ENCODE measurements at regions not wholly inside any gene's neighbourhood (a gene's known extent, or its start where the extent isn't known, plus 50 kb on each side); places are given as distances from the start of the nearest gene placed in this dataset.
"Not testable (repeated sequence)": the region's sequence is repeated elsewhere in the genome, so short reads cannot be mapped to it uniquely, and the experiment has no call there.

DNA sequence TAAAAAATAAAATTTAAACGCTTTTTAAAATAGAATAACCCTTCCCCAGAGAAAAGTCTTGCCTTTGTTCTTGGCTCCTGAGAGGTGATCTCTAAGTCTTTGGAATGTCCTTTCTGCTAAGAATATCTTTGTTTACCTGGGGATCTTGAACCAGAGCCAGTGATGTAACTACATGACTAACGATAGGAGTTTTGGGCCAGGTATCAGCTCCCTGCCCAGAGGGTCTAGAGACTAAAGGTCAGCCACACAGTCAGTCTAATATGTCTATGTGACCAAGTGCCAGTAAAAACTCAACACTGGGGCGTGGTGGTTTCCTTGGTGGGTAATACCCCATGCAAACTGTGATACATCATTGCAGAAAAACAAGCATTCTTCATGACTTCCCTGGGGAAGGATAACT, 1351.9 kb upstream of the C9orf72 start:
- ChIA-PET POLR2A (no interaction called here), CTCF (no interaction called here)

DNA sequence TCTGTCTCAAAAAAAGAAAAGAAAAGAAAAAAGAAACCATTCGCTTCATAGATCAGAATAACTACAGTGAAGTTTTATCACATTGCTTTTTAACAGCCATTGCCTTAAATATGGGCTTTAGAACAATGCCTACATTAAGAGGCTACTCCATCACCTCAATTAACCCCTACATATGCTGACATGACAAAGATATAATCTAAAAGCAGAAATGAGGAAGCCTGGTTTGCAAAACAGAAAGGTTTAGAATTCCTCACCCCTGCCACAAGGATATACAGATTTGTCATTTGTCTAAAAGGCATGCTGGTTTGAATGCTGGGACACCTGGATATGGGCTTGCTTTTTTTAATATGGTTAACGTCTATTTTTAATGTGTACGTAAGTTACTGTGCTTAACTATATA, 1353.0 kb upstream of the C9orf72 start:
- ChIA-PET CTCF (no interaction called here), POLR2A (no interaction called here)

DNA sequence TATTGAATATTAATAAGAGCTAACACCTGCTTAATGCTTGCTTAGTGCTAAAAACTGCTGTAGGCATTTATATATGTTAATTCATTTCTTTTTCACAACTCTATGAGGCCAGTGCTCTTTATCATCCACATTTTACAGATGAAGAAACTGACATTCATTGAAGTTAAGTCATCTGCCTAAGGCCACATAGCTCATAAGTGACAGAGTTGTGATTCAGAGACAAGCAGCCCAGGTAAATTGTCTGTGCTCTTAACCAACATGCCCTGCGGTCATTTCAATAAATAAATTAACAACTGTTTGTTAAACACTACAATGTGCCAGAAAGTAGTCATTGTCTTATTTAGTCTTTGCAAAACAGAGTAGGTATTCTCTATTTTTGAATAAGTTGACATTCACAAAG, 1354.4 kb upstream of the C9orf72 start:
- POLR2A ChIA-PET: no interaction called here
- CTCF ChIA-PET: no interaction called here

DNA sequence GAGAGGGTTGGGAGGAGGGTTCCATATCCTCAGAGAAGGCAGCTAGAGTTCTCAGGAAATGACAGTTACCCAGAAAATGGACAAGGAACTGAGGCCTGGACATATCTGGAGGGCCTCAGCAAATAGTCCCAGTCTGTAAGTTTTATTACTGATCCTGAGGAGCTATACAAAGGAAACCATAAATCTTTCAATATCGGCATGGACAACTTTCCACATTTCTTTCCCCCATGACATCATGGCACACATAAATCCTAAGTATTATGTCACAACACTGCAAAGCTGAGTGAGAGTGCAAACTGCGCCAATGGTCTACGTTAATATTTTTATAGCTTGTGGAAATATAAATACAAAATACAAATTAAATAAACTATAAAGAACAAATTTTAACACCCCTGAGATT, 1356.2 kb upstream of the C9orf72 start:
- ChIA-PET POLR2A (no interaction called here), CTCF (no interaction called here)

DNA sequence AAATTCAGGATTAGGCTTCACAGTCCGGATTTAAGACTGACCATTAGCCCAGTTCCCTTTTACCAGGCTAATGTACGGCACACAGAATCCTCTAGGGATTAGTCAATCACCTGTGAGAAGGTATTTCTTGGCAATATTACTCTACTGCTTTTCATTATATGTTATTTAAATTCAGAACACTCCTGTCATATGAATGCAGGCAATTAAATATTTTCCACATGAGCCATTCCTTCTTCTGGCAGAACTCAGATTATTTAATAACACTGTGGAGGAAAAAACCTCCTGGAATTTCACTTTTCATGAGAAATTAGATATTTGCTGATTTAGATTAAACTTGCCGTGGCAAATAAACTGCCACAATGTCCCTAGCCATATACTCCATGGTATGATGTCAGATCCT, 1357.5 kb upstream of the C9orf72 start:
- CTCF ChIA-PET: no interaction called here

DNA sequence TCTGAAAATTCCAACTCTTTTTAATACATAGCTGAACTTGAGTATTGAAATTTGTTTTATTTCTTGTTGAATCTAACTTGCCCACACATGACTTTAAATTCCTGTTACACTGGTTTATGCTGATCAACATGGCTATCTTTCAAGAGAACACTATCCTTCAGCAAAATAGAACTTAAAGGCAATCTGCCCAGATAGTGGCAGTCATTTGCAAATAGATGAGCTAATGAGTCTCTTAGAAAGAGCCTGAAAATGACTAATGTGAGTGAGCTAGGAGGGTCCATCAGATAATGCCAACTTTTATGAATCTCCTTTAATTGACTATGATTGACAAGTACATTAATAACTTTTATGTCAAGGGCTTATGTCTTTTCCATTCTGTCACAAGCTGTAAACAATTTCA, 1360.8 kb upstream of the C9orf72 start:
- ChIA-PET POLR2A (no interaction called here), CTCF (no interaction called here)

More for the DNA sequence above, 1357.5 kb upstream of the C9orf72 start:
- POLR2A ChIA-PET: no interaction called here

DNA sequence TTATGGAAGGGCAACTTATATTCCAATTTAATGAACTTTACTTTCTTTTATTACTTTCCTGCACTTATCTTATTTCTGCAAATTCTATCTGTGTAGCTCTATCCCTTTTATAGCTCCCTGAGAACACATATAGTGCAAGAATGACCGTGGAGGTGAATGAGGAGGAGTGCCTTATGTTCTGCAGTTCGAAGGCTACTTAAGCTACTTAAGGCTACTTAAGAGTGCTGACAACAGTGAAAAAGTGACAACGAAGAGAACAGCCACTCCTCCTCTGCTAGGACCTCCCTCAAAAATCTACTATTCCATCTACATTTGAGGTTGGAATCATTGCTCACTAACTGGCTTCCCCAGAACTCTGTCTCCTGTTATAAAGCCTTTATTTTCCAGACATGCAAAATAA, 1365.7 kb upstream of the C9orf72 start:
- ChIA-PET CTCF (no interaction called here), POLR2A (no interaction called here)

DNA sequence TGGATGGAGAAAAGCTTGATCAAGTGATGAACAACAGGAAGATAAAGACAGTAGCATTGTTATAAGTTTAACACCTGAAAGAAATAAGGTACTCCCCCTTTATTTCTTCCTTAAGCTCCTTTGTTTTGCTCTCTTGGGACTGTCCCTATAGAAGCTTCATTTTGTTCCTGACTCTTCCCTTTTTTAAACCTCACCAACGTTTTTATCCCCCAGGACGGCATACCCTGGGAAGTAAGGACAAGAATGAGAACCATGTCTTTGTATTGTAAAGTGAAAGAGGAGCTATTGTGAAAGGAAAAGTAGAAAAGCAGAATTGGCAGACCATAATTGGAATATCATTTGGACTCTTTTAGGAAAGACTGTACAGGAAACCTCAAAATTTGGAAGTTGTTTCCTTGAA, 1368.6 kb upstream of the C9orf72 start:
- ChIA-PET POLR2A (no interaction called here), CTCF (no interaction called here)

DNA sequence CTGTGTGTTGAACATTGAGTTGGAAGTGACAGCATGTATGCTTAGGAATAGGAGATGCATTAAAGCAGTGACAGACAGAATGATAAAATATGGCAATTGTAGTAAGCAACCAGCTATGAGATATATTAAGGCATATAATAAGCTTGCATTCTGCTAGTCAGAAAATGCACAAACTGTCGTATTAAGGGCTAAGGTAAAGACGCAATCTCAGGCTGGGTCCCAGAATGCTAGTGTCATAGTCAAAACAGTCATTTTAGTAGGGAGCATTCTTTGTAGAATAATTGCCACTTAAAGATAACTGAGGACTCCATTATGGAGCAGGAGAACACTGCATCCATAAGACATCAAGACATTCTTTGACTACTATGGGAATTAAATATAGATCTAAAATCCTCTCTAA, 1369.7 kb upstream of the C9orf72 start:
- ChIA-PET POLR2A (no interaction called here), CTCF (no interaction called here)

DNA sequence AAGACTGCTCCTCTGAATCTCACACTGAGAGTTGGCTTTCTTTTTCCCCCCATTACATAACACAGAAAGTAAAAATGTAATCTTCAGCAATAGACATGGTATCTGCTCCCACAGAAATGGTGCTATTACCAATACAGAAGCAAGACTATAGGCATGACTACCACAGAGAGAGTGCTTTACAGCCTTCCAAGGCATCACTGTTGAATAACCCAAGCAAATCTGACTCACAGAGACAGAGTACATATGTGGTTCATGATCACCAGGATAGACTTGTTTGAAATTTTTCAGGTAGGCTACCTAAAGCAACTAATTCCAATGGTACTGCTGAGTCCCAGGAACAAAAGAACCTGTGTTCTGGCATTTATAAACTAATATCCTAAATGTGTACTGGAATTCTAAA, 1373.4 kb upstream of the C9orf72 start:
- ChIA-PET POLR2A (no interaction called here), CTCF (no interaction called here)

DNA sequence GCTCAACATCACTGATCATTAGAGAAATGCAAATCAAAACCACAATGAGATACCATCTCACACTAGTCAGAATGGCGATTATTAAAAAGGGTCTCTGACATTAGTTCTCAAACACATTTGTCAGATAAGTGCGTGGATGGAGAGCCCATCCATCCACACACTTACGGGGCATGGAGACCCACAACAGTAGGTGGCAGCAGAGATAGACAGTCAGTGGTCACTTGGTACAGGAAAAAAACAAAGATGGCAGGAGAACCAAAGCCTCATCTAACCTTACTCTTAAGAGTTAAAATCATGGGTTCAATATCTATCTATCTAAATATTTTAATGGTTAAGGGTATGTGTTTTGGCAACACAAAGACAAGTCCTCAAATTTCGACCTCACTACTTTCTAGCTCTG, 1378.7 kb upstream of the C9orf72 start:
- ChIA-PET CTCF (no interaction called here), POLR2A (no interaction called here)

DNA sequence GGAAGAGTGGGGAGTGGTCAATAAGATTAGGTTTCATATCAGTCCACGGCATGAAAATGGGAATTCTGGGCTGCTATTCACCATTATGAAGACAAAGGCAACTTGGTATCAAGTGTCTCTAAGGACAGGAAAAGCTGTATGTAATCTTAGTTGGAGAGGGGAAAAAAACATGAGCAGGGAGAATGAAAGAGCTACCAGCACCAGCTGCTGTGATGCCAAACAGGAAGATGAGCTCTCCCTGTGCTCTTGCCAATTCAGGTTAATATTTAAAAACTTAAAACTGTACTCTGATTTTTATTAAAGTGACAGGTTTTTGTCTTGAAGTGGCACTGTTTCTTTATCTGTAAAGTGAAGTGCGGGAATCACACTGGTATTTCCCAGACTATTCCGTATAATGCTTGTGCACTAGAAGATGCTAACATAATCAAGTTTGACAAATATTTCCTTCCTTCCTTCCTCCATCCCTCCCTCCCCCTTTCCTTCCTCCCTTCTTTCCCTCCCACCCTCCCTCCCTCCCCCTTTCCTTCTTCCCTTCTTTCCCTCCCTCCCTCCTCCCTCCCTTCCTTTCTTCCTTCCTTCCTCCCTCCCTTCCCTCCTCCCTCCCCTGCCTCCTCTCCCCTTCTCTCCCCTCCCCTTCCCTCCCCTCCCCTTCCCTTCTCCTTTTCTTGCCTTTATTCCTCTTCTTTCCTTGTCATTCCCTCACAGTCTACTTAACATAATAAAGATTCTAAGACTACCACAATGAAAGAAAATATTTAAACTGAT, 1383.0 kb upstream of the C9orf72 start:
- ChIA-PET CTCF (no interaction called here), POLR2A (no interaction called here)

DNA sequence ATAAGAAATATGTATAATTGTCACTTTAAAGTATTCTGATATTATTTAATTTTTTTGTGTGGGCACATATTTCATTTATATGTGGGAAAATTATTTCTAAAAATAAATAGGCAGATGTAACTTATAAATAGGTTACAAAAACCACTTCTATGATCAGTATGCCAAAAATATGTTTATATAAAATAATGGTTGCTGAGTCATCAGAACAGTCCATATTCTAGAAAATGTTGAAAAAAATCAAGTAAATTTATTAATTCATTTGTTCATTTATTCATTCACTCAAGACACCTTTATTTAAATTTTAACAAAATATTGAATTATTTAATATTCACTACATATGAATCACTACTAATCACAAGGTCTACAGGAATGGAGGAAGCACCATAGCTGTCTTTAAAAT, 1387.3 kb upstream of the C9orf72 start:
- POLR2A ChIA-PET: no interaction called here

DNA sequence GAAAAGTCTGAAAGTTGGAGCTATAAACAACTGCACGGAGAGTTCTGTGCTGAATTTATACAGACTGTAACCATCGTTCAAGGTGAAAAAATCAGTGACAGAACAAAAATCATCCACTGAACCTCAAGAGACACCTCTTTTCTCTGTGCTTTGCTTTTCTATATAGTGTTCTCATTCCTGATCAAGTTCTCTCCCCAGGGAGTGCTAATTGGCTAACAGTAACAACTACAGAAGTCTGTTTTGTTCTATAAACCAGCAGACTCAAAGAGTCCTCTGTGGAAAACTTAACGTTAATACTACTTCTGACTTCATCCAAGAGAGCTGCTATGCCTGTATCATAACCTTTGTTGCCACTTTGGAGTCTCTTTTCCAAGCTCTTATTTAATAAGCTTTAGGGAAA, 1388.3 kb upstream of the C9orf72 start:
- POLR2A ChIA-PET: no interaction called here
- CTCF ChIA-PET: no interaction called here

More for the DNA sequence above, 1387.3 kb upstream of the C9orf72 start:
- CTCF ChIA-PET: no interaction called here

DNA sequence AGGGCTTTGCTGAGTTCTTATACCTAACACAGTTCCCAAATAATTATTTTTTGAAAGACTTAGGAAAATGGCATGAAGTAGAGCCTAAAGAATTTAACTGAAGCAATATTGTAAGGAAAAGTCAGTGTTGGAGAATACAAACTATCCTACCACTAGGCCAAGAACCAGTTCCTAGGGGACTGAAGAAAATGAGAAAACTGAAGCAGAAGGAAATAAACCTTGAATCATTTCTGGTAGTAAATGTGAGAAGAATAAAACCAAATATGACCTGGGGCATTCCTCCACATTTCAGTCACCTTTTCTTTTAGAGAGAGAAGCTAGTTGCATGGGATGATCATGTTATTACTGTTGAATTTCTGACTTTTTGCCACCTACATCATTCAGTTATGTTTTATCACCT, 1393.9 kb upstream of the C9orf72 start:
- ChIA-PET POLR2A (no interaction called here), CTCF (no interaction called here)

DNA sequence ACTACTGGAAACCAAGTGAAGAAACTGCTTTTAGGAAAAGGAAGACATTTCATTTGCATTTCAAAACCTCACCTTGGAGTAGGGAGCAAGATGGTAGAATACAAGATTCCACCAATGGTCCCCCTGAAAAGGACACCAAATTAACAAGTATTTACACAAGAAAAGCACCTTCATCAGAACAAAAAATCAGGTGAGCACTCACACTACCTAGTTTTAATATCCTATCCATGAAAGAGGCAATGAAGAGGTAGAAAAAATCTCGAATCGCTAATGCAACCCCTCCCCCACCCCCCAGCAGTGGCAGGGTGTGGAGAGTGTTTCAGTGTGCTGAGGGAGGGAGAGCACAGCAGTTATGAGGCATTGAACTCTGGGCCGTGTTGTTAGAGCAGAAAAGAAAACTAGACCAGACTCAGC, 1397.0 kb upstream of the C9orf72 start:
- ChIA-PET CTCF (no interaction called here), POLR2A (no interaction called here)

DNA sequence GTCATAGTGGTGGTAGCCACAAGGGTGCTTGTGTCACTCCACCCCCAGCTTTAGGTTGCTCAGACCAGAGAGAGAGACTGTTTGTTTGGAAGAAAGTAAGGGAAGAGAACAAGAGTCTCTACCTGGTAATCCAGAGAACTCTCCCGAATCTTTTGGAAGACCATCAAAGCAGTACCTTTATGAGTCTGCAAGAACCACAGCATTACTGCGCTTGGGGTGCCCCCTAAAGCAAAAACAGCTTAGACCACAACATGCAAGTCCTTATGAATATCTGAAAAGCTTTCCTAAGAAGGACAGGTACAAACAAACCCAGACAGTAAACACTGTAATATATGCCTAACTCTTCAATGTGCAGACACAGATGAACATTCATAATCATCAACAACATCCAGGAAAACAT, 1398.6 kb upstream of the C9orf72 start:
- CTCF ChIA-PET: no interaction called here
- POLR2A ChIA-PET: no interaction called here

DNA sequence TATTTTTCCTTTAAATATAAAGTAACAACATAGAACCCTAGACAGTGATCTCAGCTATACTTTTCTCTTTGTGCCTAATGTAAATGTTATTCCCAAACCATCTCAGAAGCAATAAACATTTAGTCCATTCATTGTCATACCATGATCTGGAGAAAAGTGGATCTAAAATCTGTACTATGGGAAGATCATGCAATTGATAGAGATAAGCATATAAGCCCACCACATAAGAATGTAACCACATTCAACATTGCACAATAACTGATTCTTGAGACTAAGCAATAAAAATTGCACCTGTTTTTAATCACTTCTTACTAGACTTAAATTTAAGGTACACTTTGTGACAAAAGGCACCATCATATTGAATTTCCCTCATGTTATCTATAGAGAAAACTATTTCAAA, 1403.0 kb upstream of the C9orf72 start:
- POLR2A ChIA-PET: no interaction called here
- CTCF ChIA-PET: no interaction called here

DNA sequence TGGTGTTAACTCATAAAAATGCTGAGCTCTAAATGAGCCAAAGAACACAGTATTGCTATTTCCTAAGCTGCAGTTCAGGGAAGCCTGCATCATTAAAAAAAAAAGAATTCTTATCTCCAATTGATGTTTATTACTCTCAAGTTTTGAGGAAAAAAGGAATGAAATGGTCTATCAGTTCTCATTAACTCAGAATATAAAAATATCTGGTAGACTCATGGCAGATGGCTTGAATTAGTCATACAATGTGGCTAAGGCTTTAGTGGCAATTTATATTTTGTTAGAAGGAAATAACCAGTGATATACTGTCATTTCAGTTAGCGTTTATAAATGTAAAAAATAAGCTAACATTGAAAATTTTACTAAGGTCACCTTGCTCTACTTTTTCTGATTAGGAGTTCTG, 1403.4 kb upstream of the C9orf72 start:
- CTCF ChIA-PET: no interaction called here
- POLR2A ChIA-PET: no interaction called here

DNA sequence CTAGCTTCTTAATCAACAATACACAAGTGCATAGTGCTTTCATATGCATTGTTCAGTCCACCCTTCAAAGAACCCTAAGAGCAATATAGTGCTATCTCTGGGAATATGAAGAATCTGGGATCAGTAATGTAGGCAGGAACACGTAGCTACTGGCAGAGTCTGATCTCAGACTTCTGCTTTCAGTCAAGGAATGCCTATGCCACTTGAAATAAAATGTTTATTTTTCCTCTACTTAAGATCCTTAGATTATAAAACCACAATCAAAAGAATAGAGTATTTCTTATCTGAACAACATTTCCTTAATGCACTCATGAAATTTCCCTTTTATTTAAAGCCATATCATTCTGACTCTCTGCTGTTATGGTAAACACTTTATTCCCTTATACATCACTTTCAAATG, 1407.8 kb upstream of the C9orf72 start:
- CTCF ChIA-PET: no interaction called here
- POLR2A ChIA-PET: no interaction called here

DNA sequence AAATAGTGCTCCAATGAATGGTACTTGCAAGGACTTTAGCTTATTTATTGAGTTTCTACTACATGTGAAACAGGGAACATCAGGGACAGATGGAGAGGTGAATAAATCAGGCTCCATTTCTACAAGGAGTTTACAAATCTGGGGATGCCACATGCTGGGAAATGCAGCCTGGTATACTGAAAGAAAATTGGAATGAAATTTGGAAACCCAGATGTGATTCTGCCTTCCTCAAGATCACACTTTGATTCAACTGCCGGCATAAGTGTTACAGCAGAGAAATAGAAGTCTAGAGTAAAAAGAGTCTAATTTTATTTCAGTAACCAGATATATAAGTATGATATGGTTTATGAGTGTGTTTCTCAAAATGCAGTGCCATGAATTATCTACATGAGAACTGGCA, 1408.4 kb upstream of the C9orf72 start:
- CTCF ChIA-PET: no interaction called here
- POLR2A ChIA-PET: no interaction called here

DNA sequence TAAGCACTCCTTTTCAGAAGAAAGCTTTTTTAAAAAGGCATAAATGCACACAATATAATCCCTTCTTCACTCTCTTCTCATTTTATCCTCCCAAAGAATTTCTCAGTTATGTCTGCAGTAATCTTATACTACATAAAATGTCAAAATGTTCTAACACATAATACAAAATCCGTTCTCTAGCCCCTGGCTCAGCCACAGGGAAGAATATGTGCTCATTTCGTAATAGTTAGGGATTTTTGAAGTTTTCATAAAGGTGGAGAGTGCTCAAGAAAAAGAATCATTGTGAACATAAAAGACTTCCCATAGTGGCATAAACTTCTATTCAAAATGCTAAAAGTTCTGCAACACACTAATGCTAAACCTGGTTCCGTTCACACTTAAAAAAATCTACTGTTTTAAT, 1410.7 kb upstream of the C9orf72 start:
- ChIA-PET POLR2A (no interaction called here), CTCF (no interaction called here)

DNA sequence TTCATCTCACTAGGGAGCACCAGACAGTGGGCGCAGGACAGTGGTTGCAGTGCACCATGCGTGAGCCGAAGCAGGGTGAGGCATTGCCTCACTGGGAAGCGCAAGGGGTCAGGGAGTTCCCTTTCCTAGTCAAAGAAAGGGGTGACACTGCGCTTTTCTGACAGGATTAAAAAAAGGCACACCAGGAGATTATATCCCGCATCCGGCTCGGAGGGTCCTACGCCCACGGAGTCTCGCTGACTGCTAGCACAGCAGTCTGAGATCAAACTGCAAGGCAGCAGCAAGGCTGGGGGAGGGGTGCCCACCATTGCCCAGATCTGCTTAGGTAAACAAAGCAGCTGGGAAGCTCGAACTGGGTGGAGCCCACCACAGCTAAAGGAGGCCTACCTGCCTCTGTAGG, 1416.7 kb upstream of the C9orf72 start:
- POLR2A ChIA-PET, CTCF ChIA-PET: not testable (repeated sequence)
